Panc1 (cell line): ENCODE measurements at regions not wholly inside any gene's neighbourhood (a gene's known extent, or its start where the extent isn't known, plus 50 kb on each side); places are given as distances from the start of the nearest gene placed in this dataset.

Experiments
- ATAC-seq: fragments of 200-7000 bp; cut with Tn5 transposase; 2 replicates; pipeline ENCODE4 v1.9.1; 2020; ENCODE audit warnings: mild to moderate bottlenecking, moderate library complexity
- BruUV-seq: library from RNA; stranded (reverse); fragments of 400-500 nt; replicated peaks from 2 replicates; lab custom pipeline; 2021; lab: Mats Ljungman, UMichigan
- CTCF ChIA-PET: fragments of 300-600 bp; sonication (Branson Sonifier 250); formaldehyde crosslinking; loops from one replicate; lab custom pipeline; 2022; ENCODE audit warnings: antibody characterized with exemption; lab: Charles Lee
- POLR2A ChIA-PET: fragments of 300-600 bp; sonication (Branson Sonifier 250); formaldehyde crosslinking; loops from one replicate; lab custom pipeline; 2022; ENCODE audit warnings: antibody characterized with exemption; lab: Charles Lee
- DNase-seq: peaks from one replicate; pipeline ENCODE4 v3.0.0-alpha.2; 2010; ENCODE audit warnings: low read depth, low spot score
- H3K27ac ChIP-seq: 2 replicates; pipeline ENCODE4 v1.5.1; 2011; ENCODE audit warnings: mild to moderate bottlenecking, low read length, inconsistent platforms
- H3K27me3 ChIP-seq: fragments of 200-500 bp; sonication (Bioruptor generic); 2 replicates; pipeline ENCODE4 v1.6.0; 2014; ENCODE audit warnings: low read length, inconsistent platforms; ENCODE audit not compliant: control insufficient read depth, insufficient read depth
- H3K36me3 ChIP-seq: fragments of 200-500 bp; sonication (Bioruptor generic); 2 replicates; pipeline ENCODE4 v1.5.1; 2014; ENCODE audit warnings: inconsistent platforms, mild to moderate bottlenecking, low read length, moderate library complexity; ENCODE audit not compliant: control insufficient read depth, insufficient read depth
- H3K4me1 ChIP-seq: 2 replicates; pipeline ENCODE4 v1.5.1; 2011; ENCODE audit warnings: inconsistent platforms, mild to moderate bottlenecking, low read length, moderate library complexity; ENCODE audit not compliant: control insufficient read depth, insufficient read depth
- H3K4me3 ChIP-seq, 2 experiments: 2 replicates each; pipeline ENCODE4 v1.5.1; 2011 to 2012; ENCODE audit warnings: low read depth in 2 of 2, low read length in 2 of 2, mild to moderate bottlenecking in 2 of 2, inconsistent platforms in 1 of 2, moderate library complexity in 1 of 2
- H3K9me3 ChIP-seq: fragments of 200-500 bp; sonication (Bioruptor generic); 2 replicates; pipeline ENCODE4 v1.5.1; 2014; ENCODE audit warnings: low read depth, mild to moderate bottlenecking, inconsistent platforms, low read length, moderate library complexity; ENCODE audit not compliant: control insufficient read depth, insufficient read depth
- POLR2AphosphoS5 ChIP-seq: IDR thresholded peaks from 2 replicates; pipeline ENCODE4 v1.6.1; 2012; ENCODE audit warnings: mild to moderate bottlenecking, low read depth, low read length, moderate library complexity
- SIN3A ChIP-seq: IDR thresholded peaks from 2 replicates; pipeline ENCODE4 v1.6.1; 2012; ENCODE audit warnings: low read depth, mild to moderate bottlenecking, low read length, moderate library complexity, borderline replicate concordance; ENCODE audit not compliant: insufficient read depth
- TCF7L2 ChIP-seq: IDR thresholded peaks from 2 replicates; pipeline ENCODE4 v1.6.1; 2011; ENCODE audit warnings: mild to moderate bottlenecking, low read depth, low read length, inconsistent platforms
- in situ Hi-C: cut with HindIII; loops from 2 replicates; pipeline ENCODE4 v1.10.0; 2016; ENCODE audit warnings: low sequenced_read_pairs, low pct_unique_long_range_greater_than_20kb
- intact Hi-C: fragments of 100-400 bp; cut with micrococcal nuclease; formaldehyde crosslinking; loops from one replicate; pipeline ENCODE4 v1.10.0; 2022; ENCODE audit not compliant: unreplicated experiment
- TF ChIP-seq, protein P1 (sequence below): fragments of 450-650 bp; IDR thresholded peaks from 2 replicates; pipeline ENCODE4 v1.5.1; 2017; ENCODE audit warnings: mild to moderate bottlenecking
- TF ChIP-seq, protein P2 (sequence below), 2 experiments: IDR thresholded peaks; 2 replicates each; pipeline ENCODE4 v1.6.1; 2011 to 2012; ENCODE audit warnings: low read depth in 2 of 2, control low read depth in 1 of 2, low read length in 1 of 2, mild to moderate bottlenecking in 1 of 2, moderate library complexity in 1 of 2; ENCODE audit not compliant: insufficient read depth in 1 of 2

GRCh38 chr6:126504792-126505191 lies 164.9 kb downstream of the CENPW start:
- in situ Hi-C loops, result no loop called here
- no peak for DNase-seq

DNA sequence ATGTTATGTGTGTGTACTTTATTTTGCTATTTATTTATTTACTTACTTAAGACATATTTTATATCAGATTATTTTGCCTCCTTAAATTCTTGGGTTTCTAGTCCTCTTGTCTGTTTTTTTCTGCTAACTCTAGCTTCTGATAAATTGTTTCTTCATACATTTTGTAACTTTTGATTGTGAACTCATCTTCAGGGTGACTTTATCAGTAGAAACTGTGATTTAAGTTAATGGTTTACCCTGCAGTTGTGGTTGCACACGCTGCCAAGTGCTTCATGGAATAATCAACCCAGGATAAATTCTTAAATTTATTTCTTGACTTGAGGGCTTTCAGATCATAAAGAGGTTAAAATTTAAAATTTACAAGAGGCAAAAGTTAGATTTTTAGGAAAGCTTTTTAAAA lies 173.3 kb downstream of the CENPW start:
- Histone ChIP-seq H3K4me3 (no peak overlapping the region), H3K4me1 (no peaks in the 10 kb centered on the region), H3K9me3 (no peaks in the 10 kb centered on the region), H3K27ac (no peak overlapping the region), H3K27me3 (no peaks in the 10 kb centered on the region), H3K36me3 (no peaks in the 10 kb centered on the region)
- in situ Hi-C loops, result no loop called here
- ChIA-PET POLR2A (no interaction called here), CTCF (no interaction called here)
- DNase-seq, result no peak
- intact Hi-C loops, result no loop called here
- no peak for TF ChIP-seq POLR2AphosphoS5
- TF ChIP-seq TCF7L2, result no peak
- no peak for TF ChIP-seq SIN3A
- TF ChIP-seq, protein P1, sequence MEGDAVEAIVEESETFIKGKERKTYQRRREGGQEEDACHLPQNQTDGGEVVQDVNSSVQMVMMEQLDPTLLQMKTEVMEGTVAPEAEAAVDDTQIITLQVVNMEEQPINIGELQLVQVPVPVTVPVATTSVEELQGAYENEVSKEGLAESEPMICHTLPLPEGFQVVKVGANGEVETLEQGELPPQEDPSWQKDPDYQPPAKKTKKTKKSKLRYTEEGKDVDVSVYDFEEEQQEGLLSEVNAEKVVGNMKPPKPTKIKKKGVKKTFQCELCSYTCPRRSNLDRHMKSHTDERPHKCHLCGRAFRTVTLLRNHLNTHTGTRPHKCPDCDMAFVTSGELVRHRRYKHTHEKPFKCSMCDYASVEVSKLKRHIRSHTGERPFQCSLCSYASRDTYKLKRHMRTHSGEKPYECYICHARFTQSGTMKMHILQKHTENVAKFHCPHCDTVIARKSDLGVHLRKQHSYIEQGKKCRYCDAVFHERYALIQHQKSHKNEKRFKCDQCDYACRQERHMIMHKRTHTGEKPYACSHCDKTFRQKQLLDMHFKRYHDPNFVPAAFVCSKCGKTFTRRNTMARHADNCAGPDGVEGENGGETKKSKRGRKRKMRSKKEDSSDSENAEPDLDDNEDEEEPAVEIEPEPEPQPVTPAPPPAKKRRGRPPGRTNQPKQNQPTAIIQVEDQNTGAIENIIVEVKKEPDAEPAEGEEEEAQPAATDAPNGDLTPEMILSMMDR, result no peak
- ATAC-seq, result no peak
- no TSS peak for BruUV-seq

More at GRCh38 chr6:126504792-126505191, 164.9 kb downstream of the CENPW start:
- Histone ChIP-seq H3K36me3 (no peaks in the 10 kb centered on the region), H3K4me1 (no peaks in the 10 kb centered on the region; the same call in 1 of the 2 replicates), H3K4me3 (no peak overlapping the region), H3K9me3 (no peaks in the 10 kb centered on the region), H3K27ac (no peak overlapping the region), H3K27me3 (no peaks in the 10 kb centered on the region)
- ATAC-seq, result no peak
- TF ChIP-seq, protein P1, result no peak
- TF ChIP-seq, protein P2, sequence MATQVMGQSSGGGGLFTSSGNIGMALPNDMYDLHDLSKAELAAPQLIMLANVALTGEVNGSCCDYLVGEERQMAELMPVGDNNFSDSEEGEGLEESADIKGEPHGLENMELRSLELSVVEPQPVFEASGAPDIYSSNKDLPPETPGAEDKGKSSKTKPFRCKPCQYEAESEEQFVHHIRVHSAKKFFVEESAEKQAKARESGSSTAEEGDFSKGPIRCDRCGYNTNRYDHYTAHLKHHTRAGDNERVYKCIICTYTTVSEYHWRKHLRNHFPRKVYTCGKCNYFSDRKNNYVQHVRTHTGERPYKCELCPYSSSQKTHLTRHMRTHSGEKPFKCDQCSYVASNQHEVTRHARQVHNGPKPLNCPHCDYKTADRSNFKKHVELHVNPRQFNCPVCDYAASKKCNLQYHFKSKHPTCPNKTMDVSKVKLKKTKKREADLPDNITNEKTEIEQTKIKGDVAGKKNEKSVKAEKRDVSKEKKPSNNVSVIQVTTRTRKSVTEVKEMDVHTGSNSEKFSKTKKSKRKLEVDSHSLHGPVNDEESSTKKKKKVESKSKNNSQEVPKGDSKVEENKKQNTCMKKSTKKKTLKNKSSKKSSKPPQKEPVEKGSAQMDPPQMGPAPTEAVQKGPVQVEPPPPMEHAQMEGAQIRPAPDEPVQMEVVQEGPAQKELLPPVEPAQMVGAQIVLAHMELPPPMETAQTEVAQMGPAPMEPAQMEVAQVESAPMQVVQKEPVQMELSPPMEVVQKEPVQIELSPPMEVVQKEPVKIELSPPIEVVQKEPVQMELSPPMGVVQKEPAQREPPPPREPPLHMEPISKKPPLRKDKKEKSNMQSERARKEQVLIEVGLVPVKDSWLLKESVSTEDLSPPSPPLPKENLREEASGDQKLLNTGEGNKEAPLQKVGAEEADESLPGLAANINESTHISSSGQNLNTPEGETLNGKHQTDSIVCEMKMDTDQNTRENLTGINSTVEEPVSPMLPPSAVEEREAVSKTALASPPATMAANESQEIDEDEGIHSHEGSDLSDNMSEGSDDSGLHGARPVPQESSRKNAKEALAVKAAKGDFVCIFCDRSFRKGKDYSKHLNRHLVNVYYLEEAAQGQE (IDR thresholded peaks at IDR 0.05; ENCODE audit: insufficient read depth in 1 of 2, low read depth in 2 of 2, low read length in 1 of 2), result no peak
- TF ChIP-seq POLR2AphosphoS5, result no peak
- POLR2A ChIA-PET, result no interaction called here
- intact Hi-C loops, result no loop called here
- CTCF ChIA-PET, result no interaction called here
- no TSS peak for BruUV-seq
